Adrenal gland (tissue), 5 donors: ENCODE measurements at regions not wholly inside any gene's neighbourhood (a gene's known extent, or its start where the extent isn't known, plus 50 kb on each side); places are given as distances from the start of the nearest gene placed in this dataset.

Experiments
- POLR2A ChIP-seq, 2 donors: fragments of 450-650 bp; IDR thresholded peaks; one replicate each; pipeline ENCODE4 v1.6.1; 2017; ENCODE audit warnings: antibody characterized with exemption in 2 of 2, mild to moderate bottlenecking in 2 of 2, moderate library complexity in 1 of 2
- TF ChIP-seq, protein P1 (sequence below), 6 experiments: fragments of 450-650 bp in 4 of 6; fragments of 200-600 bp in 2 of 6; sonication (generic) in 1 of 6; IDR thresholded peaks; 1 replicate in 5 of 6; 2 replicates in 1 of 6; pipeline versions ENCODE4 v1.5.1 to v1.8.0; 2016 to 2021; ENCODE audit warnings: antibody characterized with exemption in 6 of 6, mild to moderate bottlenecking in 2 of 6, moderate library complexity in 1 of 6
- donor health status: DM: no; HTN: no; CAD: no.

DNA sequence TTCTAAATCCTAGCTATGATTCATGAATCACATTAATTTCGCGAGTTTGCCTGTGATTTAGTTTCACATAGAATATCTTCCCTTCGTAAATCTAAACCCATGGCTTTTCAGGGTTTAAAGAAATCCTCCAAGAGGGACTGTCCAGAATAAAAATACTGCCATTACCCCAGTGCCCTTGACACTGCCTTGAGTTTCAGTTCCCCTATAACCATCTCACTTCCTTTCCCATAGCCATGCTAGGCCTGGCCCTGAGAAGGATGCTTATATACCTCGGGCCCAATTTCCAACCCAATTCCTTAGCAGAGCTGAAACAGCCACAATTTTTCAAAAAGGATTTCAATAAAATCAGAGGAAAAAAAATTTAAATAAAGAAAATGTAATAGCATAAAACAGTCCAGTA, 697.3 kb downstream of the FRK start:
- TF ChIP-seq, protein P1, sequence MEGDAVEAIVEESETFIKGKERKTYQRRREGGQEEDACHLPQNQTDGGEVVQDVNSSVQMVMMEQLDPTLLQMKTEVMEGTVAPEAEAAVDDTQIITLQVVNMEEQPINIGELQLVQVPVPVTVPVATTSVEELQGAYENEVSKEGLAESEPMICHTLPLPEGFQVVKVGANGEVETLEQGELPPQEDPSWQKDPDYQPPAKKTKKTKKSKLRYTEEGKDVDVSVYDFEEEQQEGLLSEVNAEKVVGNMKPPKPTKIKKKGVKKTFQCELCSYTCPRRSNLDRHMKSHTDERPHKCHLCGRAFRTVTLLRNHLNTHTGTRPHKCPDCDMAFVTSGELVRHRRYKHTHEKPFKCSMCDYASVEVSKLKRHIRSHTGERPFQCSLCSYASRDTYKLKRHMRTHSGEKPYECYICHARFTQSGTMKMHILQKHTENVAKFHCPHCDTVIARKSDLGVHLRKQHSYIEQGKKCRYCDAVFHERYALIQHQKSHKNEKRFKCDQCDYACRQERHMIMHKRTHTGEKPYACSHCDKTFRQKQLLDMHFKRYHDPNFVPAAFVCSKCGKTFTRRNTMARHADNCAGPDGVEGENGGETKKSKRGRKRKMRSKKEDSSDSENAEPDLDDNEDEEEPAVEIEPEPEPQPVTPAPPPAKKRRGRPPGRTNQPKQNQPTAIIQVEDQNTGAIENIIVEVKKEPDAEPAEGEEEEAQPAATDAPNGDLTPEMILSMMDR (IDR thresholded peaks at IDR 0.05) = no peak
- no peak for TF ChIP-seq POLR2A (IDR thresholded peaks at IDR 0.05)
